ENCODE measurements at regions not wholly inside any gene's neighbourhood (a gene's known extent, or its start where the extent isn't known, plus 50 kb on each side); places are given as distances from the start of the nearest gene placed in this dataset.
"Not testable (repeated sequence)": the region's sequence is repeated elsewhere in the genome, so short reads cannot be mapped to it uniquely, and the experiment has no call there.

- intact Hi-C loops (cut with DNase I): no loop called here
- no peak for DNase-seq
- no peak for ATAC-seq (ENCODE audit: poor library complexity)
Observed at GRCh38 chr15:66964791-66965190, 100.6 kb upstream of the SMAD3 start.

GRCh38 chr15:66965201-66965900 is 100.1 kb upstream of the SMAD3 start:
- ATAC-seq (ENCODE audit: poor library complexity) (no peak), DNase-seq (no peak)
- intact Hi-C loops (cut with DNase I): no loop called here

GRCh38 chr15:66966256-66966655 is 99.1 kb upstream of the SMAD3 start:
- ATAC-seq (ENCODE audit: poor library complexity): no peak
- no peak for DNase-seq
- intact Hi-C loops (cut with DNase I): no loop called here

- DNase-seq (no peak), ATAC-seq (ENCODE audit: poor library complexity) (no peak)
- intact Hi-C loops (cut with DNase I): no loop called here
Observed at GRCh38 chr15:66968806-66969596, 96.4 kb upstream of the SMAD3 start.

- intact Hi-C loops (cut with DNase I); DNase-seq; ATAC-seq (ENCODE audit: poor library complexity): not testable (repeated sequence)
Observed at GRCh38 chr15:66974131-66974530, 91.3 kb upstream of the SMAD3 start.

DNA sequence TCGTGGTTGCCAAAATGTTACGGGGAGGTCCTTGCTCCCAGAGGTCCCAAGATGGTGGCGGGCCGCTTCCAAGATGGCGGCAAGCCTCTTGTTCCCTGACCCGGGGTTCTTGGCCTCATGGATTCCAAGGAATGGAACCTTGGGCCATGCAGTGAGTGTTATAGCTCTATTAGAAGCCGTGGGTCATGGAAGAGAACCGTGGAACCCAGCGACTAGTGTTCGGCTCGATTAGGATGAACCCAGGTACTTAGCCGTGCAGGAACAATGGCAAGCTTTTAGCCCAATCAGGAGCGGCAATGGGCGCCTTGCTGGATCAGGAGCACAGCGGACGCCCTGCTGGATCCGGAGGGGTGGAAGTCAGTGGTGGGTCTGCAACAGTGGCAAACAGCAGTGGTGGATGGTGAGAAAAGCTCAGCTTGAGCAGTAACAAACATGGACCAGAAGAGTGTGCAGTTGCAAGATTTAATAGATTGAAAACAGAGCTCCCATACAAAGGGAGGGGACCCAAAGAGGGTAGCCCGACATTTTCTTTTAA is 89.2 kb upstream of the SMAD3 start:
- DNase-seq; ATAC-seq (ENCODE audit: poor library complexity); intact Hi-C loops (cut with DNase I): not testable (repeated sequence)

GRCh38 chr15:66980326-66980725 is 85.1 kb upstream of the SMAD3 start:
- DNase-seq; intact Hi-C loops (cut with DNase I); ATAC-seq (ENCODE audit: poor library complexity): not testable (repeated sequence)

- intact Hi-C loops (cut with DNase I): no loop called here
- no peak for ATAC-seq (ENCODE audit: poor library complexity)
Observed at GRCh38 chr15:66981771-66982170, 83.6 kb upstream of the SMAD3 start.

GRCh38 chr15:66982250-66982649 is 83.2 kb upstream of the SMAD3 start:
- DNase-seq: no peak
- no peak for ATAC-seq (ENCODE audit: poor library complexity)
- intact Hi-C loops (cut with DNase I): no loop called here

More at GRCh38 chr15:66981771-66982170, 83.6 kb upstream of the SMAD3 start:
- no peak for DNase-seq

DNA sequence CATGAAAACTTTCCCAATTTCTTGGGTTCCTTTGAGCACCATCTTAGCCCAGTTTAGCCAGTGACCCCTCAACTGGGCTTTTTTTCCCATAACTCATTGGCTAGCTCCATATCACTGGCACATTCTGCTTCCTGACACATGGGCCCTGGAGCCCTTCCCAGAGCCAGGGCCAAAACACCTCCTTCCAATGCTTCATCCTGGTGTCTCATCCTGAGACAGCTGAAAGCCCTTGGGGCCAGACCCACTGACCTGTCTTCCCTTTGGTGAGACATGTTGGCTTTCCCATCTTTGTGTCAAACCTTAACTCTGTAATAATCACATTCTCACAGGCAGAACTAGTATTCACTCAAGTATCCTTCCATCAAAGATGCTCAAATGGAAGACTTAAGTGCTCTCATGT is 82.6 kb upstream of the SMAD3 start:
- DNase-seq (no peak), ATAC-seq (ENCODE audit: poor library complexity) (no peak)
- intact Hi-C loops (cut with DNase I): no loop called here

DNA sequence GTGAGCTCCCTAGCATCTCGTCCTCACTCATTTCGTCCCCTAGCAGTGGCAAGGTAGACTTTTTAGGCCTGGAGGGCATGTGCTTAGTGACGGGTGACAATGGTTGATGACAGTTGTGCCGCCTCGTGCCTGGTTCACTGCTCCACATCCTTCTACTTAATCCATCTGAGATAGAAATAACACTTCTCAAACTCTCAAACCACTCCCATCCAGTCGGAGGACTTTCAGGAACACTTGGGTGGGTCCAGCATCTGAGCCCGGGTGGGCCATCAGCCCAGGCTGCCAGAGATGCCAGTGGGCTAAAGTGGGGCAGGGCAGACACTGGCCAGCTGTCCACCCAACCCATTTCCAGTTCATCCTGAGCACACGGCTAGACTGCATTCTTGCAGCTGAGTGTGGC is 79.7 kb upstream of the SMAD3 start:
- ATAC-seq (ENCODE audit: poor library complexity) (no peak), DNase-seq (no peak)
- intact Hi-C loops (cut with DNase I): no loop called here

DNA sequence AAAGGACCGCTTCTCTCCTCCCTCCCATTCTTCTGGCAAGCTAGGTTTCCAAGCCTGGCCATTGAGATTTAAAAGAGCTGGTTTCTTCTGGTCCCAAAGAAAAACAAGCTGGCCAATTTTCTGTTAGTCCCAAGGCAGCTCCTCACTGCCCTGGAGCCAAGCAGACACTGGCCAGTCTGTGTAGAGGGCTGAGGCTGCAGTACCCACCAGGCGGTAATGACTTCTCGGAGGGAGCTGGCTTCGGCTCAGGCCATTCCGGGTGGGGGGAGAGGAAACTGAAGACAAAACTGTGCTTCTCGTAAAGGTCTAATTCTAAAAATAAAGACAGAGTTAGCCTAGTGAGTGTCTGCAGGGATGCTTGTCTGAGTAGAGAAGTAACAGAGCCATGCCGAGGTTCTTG is 78.5 kb upstream of the SMAD3 start:
- intact Hi-C loops (cut with DNase I): no loop called here
- ATAC-seq (ENCODE audit: poor library complexity) (no peak), DNase-seq (no peak)

- ATAC-seq (ENCODE audit: poor library complexity) (no peak), DNase-seq (no peak)
- intact Hi-C loops (cut with DNase I): no loop called here
Observed at GRCh38 chr15:66993090-66993489, 72.3 kb upstream of the SMAD3 start.

DNA sequence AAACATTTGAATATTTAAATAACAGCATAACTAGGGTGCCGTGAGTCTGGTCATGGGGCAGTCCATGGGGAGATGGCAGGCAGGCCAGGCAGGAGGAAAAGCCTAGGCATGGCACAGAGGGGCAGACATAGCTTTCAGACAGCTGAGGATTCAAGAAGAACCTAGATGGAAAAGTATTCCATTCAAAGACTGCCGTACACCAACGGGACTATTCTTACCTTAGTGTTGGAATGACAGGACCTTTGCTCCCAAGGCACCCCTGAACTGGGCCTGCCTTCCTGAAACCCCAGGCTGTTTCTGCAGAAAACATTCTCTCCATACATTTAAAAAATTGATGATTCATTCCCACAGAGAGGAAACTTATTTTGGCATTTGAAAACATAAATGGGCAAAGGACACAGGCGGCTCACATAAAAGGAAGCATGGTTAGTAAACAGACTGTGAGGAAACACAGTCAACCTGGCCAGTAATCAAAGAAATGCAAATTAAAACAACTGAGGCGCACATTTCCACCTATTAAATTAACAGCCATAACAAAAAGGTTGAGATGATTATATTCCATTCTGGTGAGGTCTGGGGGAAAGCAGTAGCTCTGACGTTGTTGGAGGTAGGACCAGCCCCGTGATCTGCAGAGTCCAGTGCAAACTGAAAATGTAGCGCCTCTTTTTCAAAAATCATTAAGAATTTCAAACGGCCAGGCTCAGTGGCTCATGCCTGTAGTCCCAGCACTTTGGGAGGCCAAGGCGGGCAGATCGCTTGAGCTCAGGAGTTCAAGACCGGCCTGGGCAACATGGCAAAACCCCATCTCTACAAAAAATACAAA is 71.3 kb upstream of the SMAD3 start:
- intact Hi-C loops (cut with DNase I): no loop called here
- DNase-seq: no peak
- ATAC-seq (ENCODE audit: poor library complexity): no peak

DNA sequence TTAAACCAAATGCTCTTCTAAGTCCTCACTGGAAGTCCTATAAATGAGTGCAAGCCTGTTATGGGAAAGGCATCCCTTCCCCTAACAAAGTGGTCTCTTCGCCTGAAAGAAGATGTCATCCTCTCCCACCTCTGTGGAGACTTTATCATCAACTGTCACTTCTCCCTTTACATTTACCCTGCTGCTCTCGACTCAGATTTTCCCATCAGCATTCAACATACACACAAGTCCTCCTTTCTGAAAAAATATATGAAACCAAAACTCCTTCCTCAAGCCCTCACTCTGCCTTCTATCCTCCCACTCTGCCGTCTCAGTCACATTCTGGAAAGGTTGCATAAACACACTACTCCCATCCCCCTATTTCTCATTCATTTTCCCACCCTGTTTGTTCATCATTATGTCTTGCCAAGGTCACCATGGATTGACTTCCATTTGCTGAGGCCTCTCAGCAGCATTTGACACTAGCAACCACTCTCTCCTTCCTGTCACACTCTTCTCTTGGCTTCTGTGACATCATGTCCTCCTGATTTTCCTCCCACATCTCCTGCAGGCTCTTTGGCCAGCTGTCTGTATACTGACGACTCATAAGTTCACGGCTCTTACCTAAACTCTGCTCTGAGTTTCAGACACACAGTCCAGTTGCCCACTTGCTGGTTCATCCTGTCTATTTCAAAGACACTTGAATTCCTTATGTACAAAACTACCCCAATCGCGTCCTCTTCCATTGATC is 70.3 kb upstream of the SMAD3 start:
- ATAC-seq (ENCODE audit: poor library complexity) (no peak), DNase-seq (no peak)
- intact Hi-C loops (cut with DNase I): no loop called here

- ATAC-seq (ENCODE audit: poor library complexity): no peak
- no peak for DNase-seq
- intact Hi-C loops (cut with DNase I): no loop called here
Observed at GRCh38 chr15:66996094-66996493, 69.3 kb upstream of the SMAD3 start.

GRCh38 chr15:66997212-66997611 is 68.2 kb upstream of the SMAD3 start:
- no peak for DNase-seq
- ATAC-seq (ENCODE audit: poor library complexity): no peak
- intact Hi-C loops (cut with DNase I): no loop called here

- ATAC-seq (ENCODE audit: poor library complexity); intact Hi-C loops (cut with DNase I); DNase-seq: not testable (repeated sequence)
Observed at GRCh38 chr15:66998234-66998633, 67.2 kb upstream of the SMAD3 start.
